Cardiac muscle cell (in vitro differentiated cells and primary cell): ENCODE measurements at regions not wholly inside any gene's neighbourhood (a gene's known extent, or its start where the extent isn't known, plus 50 kb on each side); places are given as distances from the start of the nearest gene placed in this dataset.

Source experiments
- DNase-seq, 2 donors: peaks; one replicate each; pipeline versions ENCODE4 v3.0.0 to v3.0.0-alpha.2; 2010 to 2017; ENCODE audit warnings: low read depth in 1 of 2, low spot score in 1 of 2
- H3K27ac ChIP-seq: fragments of 200-600 bp; sonication (generic); 2 replicates; pipeline ENCODE4 v1.5.1; 2016
- H3K27me3 ChIP-seq: fragments of 200-600 bp; sonication (generic); 2 replicates; pipeline ENCODE4 v1.6.0; 2016; ENCODE audit warnings: control low read depth
- H3K36me3 ChIP-seq: fragments of 200-600 bp; sonication (generic); 2 replicates; pipeline ENCODE4 v1.5.1; 2016; ENCODE audit warnings: control low read depth
- H3K4me1 ChIP-seq: fragments of 200-600 bp; sonication (generic); 2 replicates; pipeline ENCODE4 v1.8.1; 2017; ENCODE audit warnings: low read depth, mild to moderate bottlenecking, mixed run types
- H3K4me3 ChIP-seq: fragments of 200-600 bp; sonication (generic); 2 replicates; pipeline ENCODE4 v1.5.1; 2016; ENCODE audit warnings: mild to moderate bottlenecking
- H3K9me3 ChIP-seq: fragments of 200-600 bp; sonication (generic); 2 replicates; pipeline ENCODE4 v1.5.1; 2017; ENCODE audit warnings: low read depth, mild to moderate bottlenecking, control low read depth
- CTCF ChIP-seq: IDR thresholded peaks from 2 replicates; pipeline ENCODE4 v1.5.1; 2012; ENCODE audit warnings: low read depth, mild to moderate bottlenecking, low read length

DNA sequence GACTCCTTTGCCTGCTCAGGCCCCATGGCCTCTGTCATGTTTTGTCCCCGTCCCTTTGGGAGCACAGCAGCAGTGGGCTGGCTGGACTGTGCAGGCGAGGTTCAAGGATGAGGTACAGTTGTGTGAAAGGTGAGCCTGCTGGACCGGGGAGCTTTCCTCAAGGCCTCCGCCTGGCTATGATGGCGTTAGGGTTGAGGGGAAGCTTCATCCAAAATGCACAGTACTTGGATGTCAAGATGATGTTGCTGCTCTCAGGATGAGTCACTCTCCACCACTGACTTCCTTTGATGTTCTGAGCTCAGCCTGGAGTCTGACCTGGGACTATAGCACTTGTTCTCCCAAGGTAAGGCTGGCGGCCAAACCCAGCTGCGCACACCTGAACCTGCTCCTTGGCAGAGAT lies 152.7 kb upstream of the SHH start:
- Histone ChIP-seq H3K4me1 (no peaks in the 10 kb centered on the region), H3K9me3 (no peaks in the 10 kb centered on the region), H3K27ac (no peak overlapping the region), H3K36me3 (no peaks in the 10 kb centered on the region), H3K4me3 (no peak overlapping the region), H3K27me3 (no peaks in the 10 kb centered on the region)
- TF ChIP-seq CTCF, result no peak
- DNase-seq, result no peak

GRCh38 chr7:155964543-155964942 lies 152.3 kb upstream of the SHH start:
- no peaks in the 10 kb centered on the region for H3K4me1 ChIP-seq
- no peak for DNase-seq
- no peaks in the 10 kb centered on the region for H3K36me3 ChIP-seq
- H3K9me3 ChIP-seq, result no peaks in the 10 kb centered on the region
- H3K4me3 ChIP-seq, result no peak overlapping the region
- H3K27ac ChIP-seq, result no peak overlapping the region
- H3K27me3 ChIP-seq, result no peaks in the 10 kb centered on the region
- no peak for TF ChIP-seq CTCF

GRCh38 chr7:155963771-155964195 lies 151.5 kb upstream of the SHH start:
- Histone ChIP-seq H3K9me3 (peaks cover 2% of the 10 kb centered on the region), H3K36me3 (no peaks in the 10 kb centered on the region), H3K4me1 (no peaks in the 10 kb centered on the region), H3K27ac (no peak overlapping the region), H3K27me3 (no peaks in the 10 kb centered on the region), H3K4me3 (no peak overlapping the region)
- no peak for DNase-seq
- no peak for TF ChIP-seq CTCF

DNA sequence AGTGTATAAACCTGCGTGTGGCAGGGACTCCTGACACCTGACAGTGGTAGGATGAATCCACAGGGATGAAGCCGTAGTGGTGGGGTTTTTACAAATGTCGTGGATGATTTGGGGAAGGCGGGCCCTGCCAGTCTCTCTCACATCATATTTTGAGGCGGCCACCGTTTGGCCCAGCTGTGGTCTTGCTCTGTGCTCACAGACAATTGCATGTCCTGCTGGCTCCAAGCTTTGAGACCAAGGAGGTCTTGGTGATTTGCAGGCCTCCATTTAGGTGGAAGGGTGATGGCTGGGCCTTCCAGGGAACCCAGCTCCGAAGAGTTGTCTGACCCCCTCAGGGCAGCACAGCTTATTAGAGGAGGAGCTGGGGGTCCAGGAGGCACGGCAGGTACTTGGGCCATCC lies 151.1 kb upstream of the SHH start:
- no peak overlapping the region for H3K27ac ChIP-seq
- DNase-seq, result no peak

GRCh38 chr7:155962968-155963300 lies 150.7 kb upstream of the SHH start:
- TF ChIP-seq CTCF, result no peak
- H3K27ac ChIP-seq, result no peak overlapping the region

More for the DNA sequence above, 151.1 kb upstream of the SHH start:
- no peaks in the 10 kb centered on the region for H3K4me1 ChIP-seq
- TF ChIP-seq CTCF, result no peak
- H3K9me3 ChIP-seq, result peaks cover 2% of the 10 kb centered on the region
- no peak overlapping the region for H3K4me3 ChIP-seq
- H3K36me3 ChIP-seq, result no peaks in the 10 kb centered on the region
- no peaks in the 10 kb centered on the region for H3K27me3 ChIP-seq

More at GRCh38 chr7:155962968-155963300, 150.7 kb upstream of the SHH start:
- H3K4me1 ChIP-seq, result no peaks in the 10 kb centered on the region
- H3K36me3 ChIP-seq, result no peaks in the 10 kb centered on the region
- H3K27me3 ChIP-seq, result no peaks in the 10 kb centered on the region
- H3K4me3 ChIP-seq, result no peak overlapping the region
- H3K9me3 ChIP-seq, result peaks cover 2% of the 10 kb centered on the region
- no peak for DNase-seq
